ENCODE measurements at regions not wholly inside any gene's neighbourhood (a gene's known extent, or its start where the extent isn't known, plus 50 kb on each side); places are given as distances from the start of the nearest gene placed in this dataset.

GRCh38 chr11:45341372-45341771 is 55.2 kb upstream of the SYT13 start:
- peaks cover 35% of the 10 kb centered on the region for H3K4me1 ChIP-seq (ENCODE audit: low read depth)
- H3K9me3 ChIP-seq (ENCODE audit: low read depth) = no peaks in the 10 kb centered on the region
- no peak for DNase-seq (ENCODE audit: low read depth in 1 of 2, low spot score in 1 of 2)
- TF ChIP-seq CTCF (IDR thresholded peaks at IDR 0.05; ENCODE audit: low read depth, low read length) = no peak
- H3K4me3 ChIP-seq = no peak overlapping the region
- no peaks in the 10 kb centered on the region for H3K36me3 ChIP-seq
- no peaks in the 10 kb centered on the region for H3K27me3 ChIP-seq
- H3K27ac ChIP-seq = no peak overlapping the region

- H3K4me3 ChIP-seq = no peak overlapping the region
- no peak overlapping the region for H3K27ac ChIP-seq
- peaks cover 22% of the 10 kb centered on the region for H3K4me1 ChIP-seq (ENCODE audit: low read depth)
- DNase-seq (ENCODE audit: low read depth in 1 of 2, low spot score in 1 of 2) = peak; percentile 96 to 97
- H3K27me3 ChIP-seq = no peaks in the 10 kb centered on the region
- TF ChIP-seq CTCF (IDR thresholded peaks at IDR 0.05; ENCODE audit: low read depth, low read length) = peak; percentile 74
- no peaks in the 10 kb centered on the region for H3K9me3 ChIP-seq (ENCODE audit: low read depth)
- H3K36me3 ChIP-seq = no peaks in the 10 kb centered on the region
Measured at GRCh38 chr11:45339729-45340519, 53.8 kb upstream of the SYT13 start.

- no peak overlapping the region for H3K27ac ChIP-seq
- peaks cover 4% of the 10 kb centered on the region for H3K4me1 ChIP-seq (ENCODE audit: low read depth)
- TF ChIP-seq CTCF (IDR thresholded peaks at IDR 0.05; ENCODE audit: low read depth, low read length) = no peak
- no peak overlapping the region for H3K4me3 ChIP-seq
- no peaks in the 10 kb centered on the region for H3K9me3 ChIP-seq (ENCODE audit: low read depth)
- no peaks in the 10 kb centered on the region for H3K36me3 ChIP-seq
- no peak for DNase-seq (ENCODE audit: low read depth in 1 of 2, low spot score in 1 of 2)
- no peaks in the 10 kb centered on the region for H3K27me3 ChIP-seq
Measured at GRCh38 chr11:45337583-45338360, 51.6 kb upstream of the SYT13 start.

GRCh38 chr11:45336136-45336535 is 50.0 kb upstream of the SYT13 start:
- no peaks in the 10 kb centered on the region for H3K36me3 ChIP-seq
- no peak overlapping the region for H3K4me3 ChIP-seq
- H3K27ac ChIP-seq = no peak overlapping the region
- TF ChIP-seq CTCF (IDR thresholded peaks at IDR 0.05; ENCODE audit: low read depth, low read length) = no peak
- H3K4me1 ChIP-seq (ENCODE audit: low read depth) = peaks cover 4% of the 10 kb centered on the region
- H3K27me3 ChIP-seq = no peaks in the 10 kb centered on the region
- no peaks in the 10 kb centered on the region for H3K9me3 ChIP-seq (ENCODE audit: low read depth)
- no peak for DNase-seq (ENCODE audit: low read depth in 1 of 2, low spot score in 1 of 2)
